ENCODE measurements at regions not wholly inside any gene's neighbourhood (a gene's known extent, or its start where the extent isn't known, plus 50 kb on each side); places are given as distances from the start of the nearest gene placed in this dataset.

DNA sequence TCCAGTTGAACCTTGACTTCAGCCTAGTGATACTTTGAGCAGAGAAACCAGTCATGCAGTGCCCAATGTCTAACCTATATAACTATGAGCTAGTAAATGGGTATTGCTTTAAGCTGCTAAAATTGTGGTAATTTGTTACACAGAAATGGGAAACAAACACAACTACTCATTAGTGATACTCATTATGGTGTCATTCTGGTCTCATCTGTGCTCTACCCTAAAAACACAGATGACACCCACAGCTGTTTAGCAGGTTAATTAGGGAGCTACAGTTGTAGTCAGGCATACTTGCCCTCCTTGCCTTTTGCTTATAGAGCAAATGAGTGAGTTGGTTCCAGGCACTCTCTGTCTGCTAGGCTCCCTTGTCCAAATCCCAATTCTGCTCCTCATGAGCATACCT, 50.0 kb upstream of the ATF7IP start:
- DNase-seq, result no peak
- Histone ChIP-seq H3K9me3 (no peaks in the 10 kb centered on the region), H3K4me1 (no peaks in the 10 kb centered on the region), H3K4me3 (no peak overlapping the region), H3K27ac (no peak overlapping the region), H3K36me3 (ENCODE audit: insufficient read depth in 1 of 2, low read depth in 1 of 2) (no peaks in the 10 kb centered on the region), H3K27me3 (ENCODE audit: insufficient read depth in 3 of 3, low read length in 2 of 3) (no peaks in the 10 kb centered on the region)
- intact Hi-C loops (cut with DNase I), result no loop called here
- no peak for ATAC-seq
- TF ChIP-seq, protein P1, sequence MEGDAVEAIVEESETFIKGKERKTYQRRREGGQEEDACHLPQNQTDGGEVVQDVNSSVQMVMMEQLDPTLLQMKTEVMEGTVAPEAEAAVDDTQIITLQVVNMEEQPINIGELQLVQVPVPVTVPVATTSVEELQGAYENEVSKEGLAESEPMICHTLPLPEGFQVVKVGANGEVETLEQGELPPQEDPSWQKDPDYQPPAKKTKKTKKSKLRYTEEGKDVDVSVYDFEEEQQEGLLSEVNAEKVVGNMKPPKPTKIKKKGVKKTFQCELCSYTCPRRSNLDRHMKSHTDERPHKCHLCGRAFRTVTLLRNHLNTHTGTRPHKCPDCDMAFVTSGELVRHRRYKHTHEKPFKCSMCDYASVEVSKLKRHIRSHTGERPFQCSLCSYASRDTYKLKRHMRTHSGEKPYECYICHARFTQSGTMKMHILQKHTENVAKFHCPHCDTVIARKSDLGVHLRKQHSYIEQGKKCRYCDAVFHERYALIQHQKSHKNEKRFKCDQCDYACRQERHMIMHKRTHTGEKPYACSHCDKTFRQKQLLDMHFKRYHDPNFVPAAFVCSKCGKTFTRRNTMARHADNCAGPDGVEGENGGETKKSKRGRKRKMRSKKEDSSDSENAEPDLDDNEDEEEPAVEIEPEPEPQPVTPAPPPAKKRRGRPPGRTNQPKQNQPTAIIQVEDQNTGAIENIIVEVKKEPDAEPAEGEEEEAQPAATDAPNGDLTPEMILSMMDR (IDR thresholded peaks at IDR 0.05), result no peak
